ENCODE measurements at regions not wholly inside any gene's neighbourhood (a gene's known extent, or its start where the extent isn't known, plus 50 kb on each side); places are given as distances from the start of the nearest gene placed in this dataset.

GRCh38 chr18:23342506-23342905, 110.6 kb upstream of the RIOK3 start:
- DNase-seq (ENCODE audit: low spot score) = no peak

DNA sequence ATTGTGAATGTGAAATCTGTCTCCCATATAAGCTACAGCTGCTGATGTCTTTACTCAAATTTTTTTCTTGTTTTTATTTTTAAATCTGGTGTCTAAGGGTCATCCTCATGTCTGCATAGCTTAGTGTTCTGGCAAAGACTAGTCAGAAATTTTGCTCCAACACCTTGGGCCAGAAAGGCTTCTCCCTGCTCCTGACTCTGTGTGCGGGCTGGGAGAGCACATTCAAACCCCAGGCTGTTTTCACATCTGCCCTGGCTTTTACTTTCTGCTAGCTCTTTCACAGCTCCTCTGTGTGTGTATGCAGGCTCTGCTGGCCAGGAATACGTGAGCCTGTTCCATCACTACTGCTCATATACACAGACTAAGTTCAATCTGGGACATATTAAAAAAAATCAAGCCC, 102.9 kb upstream of the RIOK3 start:
- no peak for DNase-seq (ENCODE audit: low spot score)

GRCh38 chr18:23351521-23351920, 101.6 kb upstream of the RIOK3 start:
- DNase-seq (ENCODE audit: low spot score) = no peak

DNA sequence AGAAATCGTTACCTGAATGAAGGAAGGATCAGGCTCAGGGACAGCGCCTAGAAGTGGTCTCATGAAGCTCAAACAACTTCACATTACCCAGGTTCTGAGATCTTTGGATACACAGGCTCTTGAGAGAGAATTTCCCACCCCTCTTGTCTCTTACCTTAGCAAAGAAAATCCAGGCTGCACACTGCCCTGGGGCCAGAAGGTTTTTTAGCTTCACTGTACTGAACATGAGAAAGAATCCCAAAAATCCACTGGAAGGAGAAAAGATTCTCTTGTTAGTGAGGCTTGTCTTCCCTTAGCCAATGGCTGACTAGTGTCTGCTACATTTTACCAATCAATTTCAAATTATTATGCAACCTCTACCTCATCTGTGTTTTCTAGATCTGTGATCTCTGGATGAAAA, 101.0 kb upstream of the RIOK3 start:
- no peak for DNase-seq (ENCODE audit: low spot score)

DNA sequence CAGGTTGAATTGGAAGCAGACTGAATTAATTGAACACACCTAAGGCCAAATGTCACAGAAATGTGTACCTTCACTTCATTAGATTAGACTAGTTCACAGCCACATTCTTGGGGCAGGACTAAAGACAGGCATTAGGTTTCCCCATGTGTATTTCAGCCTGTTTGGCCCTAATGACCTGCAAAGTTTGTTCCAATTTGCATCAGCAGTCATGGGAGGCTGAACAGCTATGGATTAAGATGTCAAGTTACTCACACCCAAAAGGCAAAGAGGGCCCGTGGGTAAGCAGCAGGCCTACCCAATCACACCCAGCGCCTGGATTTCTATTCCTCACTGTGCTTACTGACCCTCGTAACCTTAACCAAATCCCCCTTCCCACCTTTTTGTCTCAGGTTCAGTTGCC, 99.6 kb upstream of the RIOK3 start:
- no peak for DNase-seq (ENCODE audit: low spot score)

DNA sequence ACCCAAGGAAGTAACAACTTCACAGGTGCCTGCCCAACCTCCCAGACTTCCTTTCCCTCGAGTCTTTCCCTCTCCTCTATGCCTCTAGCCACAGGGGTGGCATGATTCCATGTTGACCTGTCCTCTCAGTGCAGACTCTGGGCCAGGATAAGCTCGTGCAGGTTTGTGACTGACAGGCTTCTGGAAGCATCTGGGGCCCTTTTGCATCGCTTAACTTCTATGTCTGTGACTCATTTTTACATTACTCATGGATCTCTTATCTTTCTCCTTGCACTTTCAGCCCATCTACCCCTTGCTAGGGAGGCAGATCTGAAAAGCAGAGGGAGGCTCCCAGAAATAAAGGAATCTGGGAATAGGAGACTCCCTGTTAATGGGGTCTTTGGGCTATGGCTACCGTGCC, 98.5 kb upstream of the RIOK3 start:
- DNase-seq (ENCODE audit: low spot score) = no peak

GRCh38 chr18:23355206-23355605, 97.9 kb upstream of the RIOK3 start:
- DNase-seq (ENCODE audit: low spot score) = no peak

- DNase-seq (ENCODE audit: low spot score) = no peak
Observed at GRCh38 chr18:23356424-23356823, 96.7 kb upstream of the RIOK3 start.

DNA sequence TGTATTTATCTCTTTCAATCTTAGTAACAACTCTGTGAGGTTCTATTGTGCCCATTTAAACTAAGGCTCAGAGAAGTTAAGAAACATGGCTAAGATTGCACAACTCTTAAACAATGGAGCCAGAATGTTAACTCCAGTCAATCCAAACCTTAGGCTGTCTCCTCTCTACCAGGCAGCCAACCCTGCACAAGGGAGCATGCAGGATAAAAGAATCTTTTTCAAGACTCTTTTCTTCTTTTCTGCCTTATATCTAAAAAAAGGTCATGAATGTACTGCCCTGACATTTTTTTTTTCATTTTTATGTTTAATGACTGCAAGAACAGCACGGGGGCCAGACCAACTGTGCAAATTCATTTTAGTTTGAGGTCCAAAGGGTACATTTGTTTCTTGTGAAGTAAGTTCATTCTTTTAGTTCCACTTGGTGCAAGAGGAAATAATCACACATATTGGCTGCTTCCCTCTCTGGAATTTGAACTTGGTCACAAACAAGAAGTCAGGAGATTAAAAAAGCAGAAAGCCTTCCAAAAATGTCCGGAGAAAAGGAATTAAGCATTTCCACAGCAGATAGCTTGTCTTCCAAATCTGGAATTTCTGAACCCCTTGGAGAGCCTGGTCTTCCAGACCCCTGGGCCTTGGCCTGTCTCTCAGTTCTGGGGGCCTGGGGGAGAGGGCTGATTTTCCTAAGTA, 96.0 kb upstream of the RIOK3 start:
- no peak for DNase-seq (ENCODE audit: low spot score)

DNA sequence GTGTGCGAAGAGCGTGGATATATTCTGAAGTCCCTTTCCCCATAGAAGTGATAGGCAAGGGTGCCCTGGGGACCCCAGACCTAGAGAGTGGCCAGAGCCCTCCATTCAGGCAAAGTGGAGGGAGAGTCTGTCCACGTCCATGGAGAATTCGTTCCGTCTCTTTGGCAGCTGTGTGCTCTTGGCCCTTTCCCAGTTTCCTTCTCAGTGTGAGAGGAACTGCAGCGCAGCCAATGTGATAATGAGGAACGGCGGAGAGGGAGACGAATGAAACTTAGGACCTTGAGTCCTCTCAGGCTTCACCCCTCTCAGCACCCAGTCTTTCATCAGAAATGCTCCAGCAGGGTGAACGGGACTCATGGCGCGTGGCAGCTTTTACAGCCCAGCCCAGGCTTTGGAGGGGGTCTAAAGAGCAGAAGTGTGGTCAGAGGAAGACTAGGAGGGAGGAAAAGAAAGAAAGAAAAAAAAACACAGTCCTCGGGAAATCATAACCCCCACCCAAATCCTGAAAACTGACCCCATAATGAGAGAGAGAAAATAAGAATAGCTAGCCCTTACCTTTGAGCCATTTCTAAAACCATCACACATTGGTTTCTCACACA, 95.0 kb upstream of the RIOK3 start:
- DNase-seq (ENCODE audit: low spot score) = no peak

GRCh38 chr18:23359421-23359820, 93.7 kb upstream of the RIOK3 start:
- no peak for DNase-seq (ENCODE audit: low spot score)

DNA sequence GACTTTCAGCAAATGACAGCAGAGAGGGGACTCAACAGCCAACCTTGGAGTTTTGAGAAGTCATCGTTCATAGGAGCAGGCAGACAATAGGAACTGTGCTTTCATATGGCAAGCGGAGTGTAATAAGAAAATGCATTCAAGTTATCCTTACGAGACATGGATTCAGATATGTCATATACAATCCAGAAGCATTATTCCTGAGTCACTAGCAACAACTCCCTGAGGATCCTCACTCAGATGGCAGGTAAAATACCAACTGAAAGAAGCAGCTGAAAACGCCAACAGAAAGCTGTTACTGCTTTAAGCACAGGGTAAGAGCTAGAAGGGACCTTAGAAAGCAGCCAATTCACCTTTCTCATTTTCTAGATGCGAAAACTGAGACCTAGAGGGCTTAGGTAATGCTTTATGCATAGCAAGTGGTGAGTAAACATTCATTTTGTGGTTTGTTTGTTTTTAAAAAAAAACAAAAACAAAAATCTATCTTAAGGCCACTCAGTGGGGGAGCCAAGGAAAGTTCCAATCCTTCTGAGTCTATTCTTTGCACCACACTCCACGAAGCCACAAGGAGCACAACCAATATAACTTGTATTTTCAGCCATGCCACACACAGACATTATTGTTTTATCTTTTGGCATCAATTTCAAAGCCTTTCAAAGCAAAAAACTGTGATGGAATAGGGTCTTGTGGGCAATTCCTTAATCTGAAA, 89.1 kb upstream of the RIOK3 start:
- no peak for DNase-seq (ENCODE audit: low spot score)

DNA sequence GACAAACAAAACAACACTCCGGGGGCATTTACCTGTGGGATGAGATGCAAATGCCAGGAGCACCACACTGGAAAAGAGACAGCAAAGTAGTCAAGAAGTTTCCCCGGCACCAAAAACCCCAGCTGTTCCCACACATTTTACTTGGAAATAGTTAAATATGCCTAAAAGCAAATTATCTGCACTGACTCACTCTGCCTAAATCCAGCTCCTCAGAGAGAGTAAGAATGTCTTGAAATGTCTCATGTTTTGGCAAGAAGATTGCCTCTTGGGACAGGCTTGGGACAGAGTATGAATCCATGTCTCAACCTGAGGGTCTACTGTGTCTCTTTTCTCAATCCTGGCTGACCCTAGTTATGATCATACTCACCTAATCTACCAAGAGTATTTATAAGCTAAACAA, 87.5 kb upstream of the RIOK3 start:
- no peak for DNase-seq (ENCODE audit: low spot score)

DNA sequence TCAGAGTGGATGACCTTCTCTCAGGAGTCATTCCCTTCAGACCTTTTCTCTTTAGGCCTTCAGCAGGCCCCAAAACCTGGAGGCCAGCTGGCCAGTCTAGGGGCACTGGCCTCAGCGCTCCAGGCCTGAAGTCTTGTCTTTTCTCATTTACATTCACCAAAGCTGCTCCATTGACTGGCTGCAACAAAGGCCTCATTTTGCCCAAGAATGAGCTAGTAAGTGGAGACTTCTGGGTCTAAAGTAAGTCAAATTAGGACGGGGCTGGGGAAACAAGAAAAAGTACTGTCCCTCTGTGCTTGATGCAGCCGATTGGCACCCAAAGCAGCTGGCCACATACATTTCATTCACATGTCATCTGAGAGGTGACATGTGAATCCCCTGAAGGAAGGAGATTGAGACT, 83.8 kb upstream of the RIOK3 start:
- DNase-seq (ENCODE audit: low spot score) = no peak

GRCh38 chr18:23373570-23373969, 79.5 kb upstream of the RIOK3 start:
- no peak for DNase-seq (ENCODE audit: low spot score)

DNA sequence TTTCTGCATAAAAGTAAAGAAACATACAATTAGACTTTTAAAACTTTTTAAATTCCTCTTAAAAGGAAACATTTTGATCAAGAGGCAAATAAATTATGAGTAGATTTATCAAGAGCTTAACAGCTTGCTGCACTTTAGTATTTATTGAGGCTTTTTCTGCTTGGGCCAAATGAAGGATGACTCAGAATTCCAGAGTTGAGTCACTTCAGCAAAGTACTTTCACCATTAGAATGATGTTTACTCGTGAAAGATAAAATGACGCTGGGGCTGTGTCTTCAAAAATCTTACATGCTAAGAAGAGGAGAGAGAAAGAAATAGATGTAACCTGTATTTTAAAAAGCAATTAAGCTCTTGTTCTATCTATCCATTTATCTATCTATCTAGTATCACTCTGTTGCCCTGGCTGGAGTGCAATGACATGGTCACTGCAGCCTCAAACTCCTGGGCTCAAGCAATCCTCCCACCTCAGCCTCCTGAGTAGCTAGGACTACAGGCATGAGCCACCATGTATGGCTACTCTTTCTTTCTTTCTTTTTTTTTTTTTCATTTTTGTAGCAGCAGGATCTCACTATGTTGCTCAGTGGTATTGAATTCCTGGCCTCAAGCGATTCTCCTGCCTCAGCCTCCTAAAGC, 75.3 kb upstream of the RIOK3 start:
- DNase-seq (ENCODE audit: low spot score) = peak; percentile 31

DNA sequence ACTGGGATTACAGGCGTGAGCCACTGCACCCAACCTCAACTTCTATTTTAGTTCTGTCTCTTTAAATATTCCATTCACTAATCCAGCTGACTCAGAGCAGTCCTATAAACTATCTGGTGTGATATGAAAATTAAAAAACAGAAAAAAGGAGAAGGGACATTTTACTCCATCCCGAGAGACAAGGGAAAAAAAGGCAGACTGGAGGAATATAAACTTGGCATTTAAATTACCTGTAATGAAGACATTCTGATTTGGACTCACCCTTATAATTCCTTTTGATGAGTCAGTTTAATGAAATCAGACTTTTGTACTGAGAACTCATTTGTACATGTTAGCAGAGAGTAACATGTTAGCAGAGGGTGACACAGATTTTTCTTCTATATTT, 74.8 kb upstream of the RIOK3 start:
- no peak for DNase-seq (ENCODE audit: low spot score)

DNA sequence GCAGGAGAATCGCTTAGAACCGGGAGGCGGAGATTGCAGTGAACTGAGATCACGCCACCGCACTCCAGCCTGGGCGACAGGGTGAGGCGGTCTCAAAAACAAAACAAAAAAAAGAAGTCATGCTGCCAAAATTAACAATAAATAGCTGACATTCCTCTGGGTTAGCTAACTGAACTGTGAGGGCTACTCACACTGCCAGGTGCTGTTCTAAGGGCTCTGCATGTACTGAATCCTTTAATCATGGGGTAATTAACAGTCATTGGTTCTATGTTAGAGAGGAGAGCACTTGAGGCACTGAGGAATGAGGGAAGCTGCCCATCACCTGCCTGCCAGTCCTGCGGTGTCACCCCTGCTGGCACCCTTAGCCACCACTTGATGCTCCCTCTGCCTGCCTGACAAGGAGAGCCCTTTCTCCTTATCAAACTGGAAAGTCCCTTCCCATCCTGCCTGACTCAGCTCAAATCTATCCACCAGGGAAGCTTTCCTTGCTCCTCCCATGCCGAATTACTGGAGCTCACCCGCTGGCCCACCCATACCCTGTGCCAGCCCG, 73.0 kb upstream of the RIOK3 start:
- no peak for DNase-seq (ENCODE audit: low spot score)

DNA sequence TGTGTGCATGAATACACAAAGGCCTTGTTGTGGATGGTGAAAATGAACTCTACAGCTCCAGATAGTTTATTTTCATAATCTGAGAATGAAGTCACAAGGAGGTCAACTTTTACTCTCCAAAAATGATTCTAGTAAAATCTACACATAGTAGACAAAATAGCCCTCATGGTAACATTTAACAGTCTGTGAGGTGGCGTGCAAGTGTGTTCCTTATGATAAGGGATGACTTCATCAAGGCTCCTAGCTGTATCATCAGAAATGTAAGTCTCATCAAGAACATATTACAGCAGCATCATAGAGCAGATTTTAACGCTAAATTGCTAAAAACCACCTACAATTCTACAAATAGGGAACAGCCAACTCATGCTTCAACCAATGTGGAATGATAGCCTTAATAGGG, 72.3 kb upstream of the RIOK3 start:
- DNase-seq (ENCODE audit: low spot score) = no peak

GRCh38 chr18:23383494-23383893, 69.6 kb upstream of the RIOK3 start:
- DNase-seq (ENCODE audit: low spot score) = no peak

- no peak for DNase-seq (ENCODE audit: low spot score)
Observed at GRCh38 chr18:23384778-23385736, 68.0 kb upstream of the RIOK3 start.

GRCh38 chr18:23386317-23386716, 66.8 kb upstream of the RIOK3 start:
- DNase-seq (ENCODE audit: low spot score) = no peak

All from LoVo (cell line).